ENCODE measurements at regions not wholly inside any gene's neighbourhood (a gene's known extent, or its start where the extent isn't known, plus 50 kb on each side); places are given as distances from the start of the nearest gene placed in this dataset.

DNA sequence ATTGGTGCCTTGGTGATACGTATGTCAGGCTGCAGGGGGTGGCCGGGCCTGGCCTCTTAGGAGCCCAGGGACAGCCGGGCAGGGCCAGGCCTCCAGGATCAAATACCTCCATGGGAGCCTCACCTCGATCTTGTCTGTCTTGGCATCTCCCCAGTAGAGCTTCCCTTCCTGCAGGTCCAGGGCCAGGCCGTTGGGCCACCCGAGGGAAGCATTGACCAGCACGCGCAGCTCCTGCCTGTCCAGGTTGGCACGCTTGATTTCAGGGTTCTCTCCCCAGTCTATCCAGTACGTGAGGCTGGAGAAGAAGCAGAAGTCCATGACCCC lies 137.7 kb downstream of the CRYBB2 start (continued):
- TF ChIP-seq, protein P1, sequence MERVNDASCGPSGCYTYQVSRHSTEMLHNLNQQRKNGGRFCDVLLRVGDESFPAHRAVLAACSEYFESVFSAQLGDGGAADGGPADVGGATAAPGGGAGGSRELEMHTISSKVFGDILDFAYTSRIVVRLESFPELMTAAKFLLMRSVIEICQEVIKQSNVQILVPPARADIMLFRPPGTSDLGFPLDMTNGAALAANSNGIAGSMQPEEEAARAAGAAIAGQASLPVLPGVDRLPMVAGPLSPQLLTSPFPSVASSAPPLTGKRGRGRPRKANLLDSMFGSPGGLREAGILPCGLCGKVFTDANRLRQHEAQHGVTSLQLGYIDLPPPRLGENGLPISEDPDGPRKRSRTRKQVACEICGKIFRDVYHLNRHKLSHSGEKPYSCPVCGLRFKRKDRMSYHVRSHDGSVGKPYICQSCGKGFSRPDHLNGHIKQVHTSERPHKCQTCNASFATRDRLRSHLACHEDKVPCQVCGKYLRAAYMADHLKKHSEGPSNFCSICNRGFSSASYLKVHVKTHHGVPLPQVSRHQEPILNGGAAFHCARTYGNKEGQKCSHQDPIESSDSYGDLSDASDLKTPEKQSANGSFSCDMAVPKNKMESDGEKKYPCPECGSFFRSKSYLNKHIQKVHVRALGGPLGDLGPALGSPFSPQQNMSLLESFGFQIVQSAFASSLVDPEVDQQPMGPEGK (CRISPR knock-in tag; IDR thresholded peaks at IDR 0.05; ENCODE audit: borderline replicate concordance): no peak
- TF ChIP-seq ISL1 (CRISPR knock-in tag; IDR thresholded peaks at IDR 0.05) (no peak), ZNF8 (CRISPR knock-in tag; IDR thresholded peaks at IDR 0.05) (no peak), OSR1 (CRISPR knock-in tag; IDR thresholded peaks at IDR 0.05) (no peak), TOX (CRISPR knock-in tag; IDR thresholded peaks at IDR 0.05; ENCODE audit: borderline replicate concordance) (no peak), ZFP3 (CRISPR knock-in tag; IDR thresholded peaks at IDR 0.05) (no peak), SNAI2 (CRISPR knock-in tag; IDR thresholded peaks at IDR 0.05) (no peak), TCF4 (CRISPR knock-in tag; IDR thresholded peaks at IDR 0.05; ENCODE audit: borderline replicate concordance) (no peak), ESRRG (CRISPR knock-in tag; IDR thresholded peaks at IDR 0.05) (no peak), ARNTL (CRISPR knock-in tag; IDR thresholded peaks at IDR 0.05; ENCODE audit: borderline replicate concordance, low read depth) (no peak)
- TF ChIP-seq, protein P2, sequence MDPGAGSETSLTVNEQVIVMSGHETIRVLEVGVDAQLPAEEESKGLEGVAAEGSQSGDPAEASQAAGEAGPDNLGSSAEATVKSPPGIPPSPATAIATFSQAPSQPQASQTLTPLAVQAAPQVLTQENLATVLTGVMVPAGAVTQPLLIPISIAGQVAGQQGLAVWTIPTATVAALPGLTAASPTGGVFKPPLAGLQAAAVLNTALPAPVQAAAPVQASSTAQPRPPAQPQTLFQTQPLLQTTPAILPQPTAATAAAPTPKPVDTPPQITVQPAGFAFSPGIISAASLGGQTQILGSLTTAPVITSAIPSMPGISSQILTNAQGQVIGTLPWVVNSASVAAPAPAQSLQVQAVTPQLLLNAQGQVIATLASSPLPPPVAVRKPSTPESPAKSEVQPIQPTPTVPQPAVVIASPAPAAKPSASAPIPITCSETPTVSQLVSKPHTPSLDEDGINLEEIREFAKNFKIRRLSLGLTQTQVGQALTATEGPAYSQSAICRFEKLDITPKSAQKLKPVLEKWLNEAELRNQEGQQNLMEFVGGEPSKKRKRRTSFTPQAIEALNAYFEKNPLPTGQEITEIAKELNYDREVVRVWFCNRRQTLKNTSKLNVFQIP (CRISPR knock-in tag; IDR thresholded peaks at IDR 0.05; ENCODE audit: borderline replicate concordance, low read depth): no peak

DNA sequence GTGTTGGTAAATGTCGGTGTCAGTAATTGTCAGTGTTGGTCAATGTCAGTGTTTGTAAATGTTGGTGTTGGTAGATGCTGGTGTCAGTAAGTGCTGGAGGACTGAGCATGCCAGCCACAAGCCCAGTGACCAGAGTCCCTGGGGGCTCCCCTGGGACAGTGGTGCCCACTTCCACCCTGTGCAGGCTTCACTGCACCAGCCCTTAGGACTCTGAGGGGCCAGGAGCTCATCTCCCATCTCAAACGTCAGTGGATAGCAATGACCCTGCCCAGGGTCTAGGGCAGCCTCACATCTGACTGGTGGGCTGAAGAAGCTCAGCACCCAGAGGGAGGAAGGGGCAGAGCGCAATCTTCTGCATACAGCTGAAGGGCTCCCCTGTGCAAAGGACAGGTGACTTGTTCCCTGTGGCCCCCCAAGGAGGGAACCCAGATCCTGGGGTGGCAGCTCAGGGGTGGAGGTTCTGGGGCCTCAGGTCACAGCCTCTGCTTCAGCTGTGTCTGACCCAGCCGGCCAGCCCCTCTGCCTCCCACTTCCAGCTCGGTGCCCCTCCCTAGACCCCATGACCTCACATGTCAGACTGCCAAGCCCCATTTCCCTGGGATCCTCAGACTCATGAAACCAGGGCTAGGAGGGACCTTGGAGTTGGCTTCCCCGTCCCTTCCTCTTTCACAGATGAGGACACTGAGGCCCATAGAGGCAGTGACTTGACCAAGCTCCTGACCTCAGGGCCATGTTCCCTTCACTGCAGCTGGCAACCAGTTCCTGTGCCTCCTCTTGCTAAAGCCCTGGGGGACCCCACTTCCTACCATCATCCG lies 138.4 kb downstream of the CRYBB2 start:
- TF ChIP-seq ARNTL (CRISPR knock-in tag; IDR thresholded peaks at IDR 0.05; ENCODE audit: borderline replicate concordance, low read depth) (no peak), BACH2 (CRISPR knock-in tag; IDR thresholded peaks at IDR 0.05; ENCODE audit: borderline replicate concordance) (no peak), ISL1 (CRISPR knock-in tag; IDR thresholded peaks at IDR 0.05) (no peak), ZNF565 (CRISPR knock-in tag; conservative IDR thresholded peaks at IDR 0.05; ENCODE audit: low read depth) (no peak)
- no peak for ATAC-seq

DNA sequence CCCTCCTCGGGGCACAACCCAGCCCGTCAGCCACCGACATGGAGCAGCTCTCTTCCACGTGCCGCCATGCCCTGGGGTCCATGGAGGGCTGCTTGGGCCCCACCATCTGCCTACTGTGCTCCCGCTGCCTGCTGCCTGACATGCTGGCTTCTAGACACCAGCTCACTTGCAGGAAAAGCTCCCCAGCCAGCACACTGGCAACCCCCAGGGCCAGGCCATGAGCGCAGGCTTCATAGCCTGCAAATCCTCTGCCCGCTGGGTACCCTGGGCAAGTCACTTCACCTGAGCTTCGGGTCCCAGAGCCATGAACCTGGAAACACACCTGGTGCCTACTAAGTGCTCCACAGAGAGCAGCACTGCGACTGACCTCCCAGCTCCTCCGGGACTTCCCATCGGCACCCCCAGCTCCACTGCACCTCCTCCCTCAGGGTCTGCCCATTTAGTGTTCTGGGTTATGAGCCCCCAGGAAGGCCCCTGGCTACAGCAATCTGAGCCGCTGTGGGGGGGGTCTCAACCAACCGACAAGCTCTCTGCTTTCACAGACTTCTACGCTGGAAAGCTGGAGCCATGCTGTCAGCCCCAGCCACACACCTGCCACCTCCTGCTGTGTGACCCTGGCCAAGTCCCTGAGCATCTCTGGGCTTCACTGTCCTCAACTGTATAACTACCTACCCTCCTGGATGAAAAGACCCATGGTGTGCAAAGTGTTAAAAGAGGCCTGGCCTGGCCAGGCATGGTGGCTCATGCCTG lies 139.2 kb downstream of the CRYBB2 start:
- no peak for ATAC-seq
- TF ChIP-seq ISL1 (CRISPR knock-in tag; IDR thresholded peaks at IDR 0.05) (no peak), OSR1 (CRISPR knock-in tag; IDR thresholded peaks at IDR 0.05) (no peak), ZNF8 (CRISPR knock-in tag; IDR thresholded peaks at IDR 0.05) (no peak)
- TF ChIP-seq, protein P3, sequence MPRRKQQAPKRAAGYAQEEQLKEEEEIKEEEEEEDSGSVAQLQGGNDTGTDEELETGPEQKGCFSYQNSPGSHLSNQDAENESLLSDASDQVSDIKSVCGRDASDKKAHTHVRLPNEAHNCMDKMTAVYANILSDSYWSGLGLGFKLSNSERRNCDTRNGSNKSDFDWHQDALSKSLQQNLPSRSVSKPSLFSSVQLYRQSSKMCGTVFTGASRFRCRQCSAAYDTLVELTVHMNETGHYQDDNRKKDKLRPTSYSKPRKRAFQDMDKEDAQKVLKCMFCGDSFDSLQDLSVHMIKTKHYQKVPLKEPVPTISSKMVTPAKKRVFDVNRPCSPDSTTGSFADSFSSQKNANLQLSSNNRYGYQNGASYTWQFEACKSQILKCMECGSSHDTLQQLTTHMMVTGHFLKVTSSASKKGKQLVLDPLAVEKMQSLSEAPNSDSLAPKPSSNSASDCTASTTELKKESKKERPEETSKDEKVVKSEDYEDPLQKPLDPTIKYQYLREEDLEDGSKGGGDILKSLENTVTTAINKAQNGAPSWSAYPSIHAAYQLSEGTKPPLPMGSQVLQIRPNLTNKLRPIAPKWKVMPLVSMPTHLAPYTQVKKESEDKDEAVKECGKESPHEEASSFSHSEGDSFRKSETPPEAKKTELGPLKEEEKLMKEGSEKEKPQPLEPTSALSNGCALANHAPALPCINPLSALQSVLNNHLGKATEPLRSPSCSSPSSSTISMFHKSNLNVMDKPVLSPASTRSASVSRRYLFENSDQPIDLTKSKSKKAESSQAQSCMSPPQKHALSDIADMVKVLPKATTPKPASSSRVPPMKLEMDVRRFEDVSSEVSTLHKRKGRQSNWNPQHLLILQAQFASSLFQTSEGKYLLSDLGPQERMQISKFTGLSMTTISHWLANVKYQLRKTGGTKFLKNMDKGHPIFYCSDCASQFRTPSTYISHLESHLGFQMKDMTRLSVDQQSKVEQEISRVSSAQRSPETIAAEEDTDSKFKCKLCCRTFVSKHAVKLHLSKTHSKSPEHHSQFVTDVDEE (CRISPR knock-in tag; IDR thresholded peaks at IDR 0.05): no peak

DNA sequence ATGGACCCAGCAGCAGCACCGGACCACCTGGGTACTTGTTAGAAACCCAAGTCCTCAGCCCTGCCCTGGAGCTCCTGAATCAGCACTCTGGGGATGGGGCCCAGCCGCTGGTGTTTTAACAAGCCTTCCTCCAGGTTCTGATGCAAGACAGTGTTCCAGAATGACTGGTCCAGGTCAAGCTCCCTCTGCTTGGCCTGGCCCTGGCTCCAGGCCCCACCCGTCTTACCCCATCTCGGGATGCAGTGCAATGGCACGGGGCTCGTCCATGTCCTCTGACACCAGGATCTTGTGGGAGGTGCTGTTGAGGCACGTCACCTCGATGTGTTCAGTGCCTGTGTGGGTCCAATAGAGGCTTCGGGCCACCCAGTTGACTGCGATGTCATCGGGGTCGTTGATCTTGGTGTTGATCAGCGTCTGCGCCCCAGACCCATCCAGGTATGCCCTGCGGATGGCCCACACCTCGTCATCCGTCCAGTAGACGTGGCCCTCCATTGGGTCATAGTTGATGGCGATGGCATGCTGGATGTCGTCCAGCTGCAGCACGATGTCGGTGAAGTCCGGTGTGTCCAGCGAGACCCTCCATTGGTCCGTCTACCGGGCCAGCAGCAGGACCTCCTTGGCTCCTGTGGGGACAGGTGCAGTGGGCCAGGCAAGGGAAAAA lies 140.3 kb downstream of the CRYBB2 start:
- no peak for TF ChIP-seq OSR1 (CRISPR knock-in tag; IDR thresholded peaks at IDR 0.05)
- TF ChIP-seq, protein P2 (CRISPR knock-in tag; IDR thresholded peaks at IDR 0.05; ENCODE audit: borderline replicate concordance, low read depth): no peak
- ATAC-seq: no peak

DNA sequence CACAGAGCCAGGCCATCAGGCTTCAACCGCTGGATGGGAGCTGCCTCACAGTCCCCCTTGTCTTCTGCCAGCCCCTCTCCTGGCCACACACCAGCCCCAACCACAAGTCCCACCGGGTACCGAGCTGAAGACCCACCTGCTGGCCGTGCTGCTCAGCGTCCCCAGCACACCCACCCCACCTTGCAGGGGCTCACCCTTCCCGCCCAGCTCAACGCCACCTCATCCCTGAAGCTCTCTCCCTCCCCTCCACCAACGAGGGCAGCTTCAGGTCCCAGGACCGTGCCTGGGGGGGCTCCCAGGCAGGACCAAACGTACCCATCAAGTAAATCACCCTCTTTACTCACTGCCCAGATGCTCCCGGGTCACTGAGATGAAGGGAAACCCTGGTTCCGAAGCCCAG lies 141.0 kb downstream of the CRYBB2 start:
- no peak for ATAC-seq
- TF ChIP-seq ZFP30 (CRISPR knock-in tag; IDR thresholded peaks at IDR 0.05) (no peak), ISL1 (CRISPR knock-in tag; IDR thresholded peaks at IDR 0.05) (no peak), ARNTL (CRISPR knock-in tag; IDR thresholded peaks at IDR 0.05; ENCODE audit: borderline replicate concordance, low read depth) (no peak)
